Kidney (tissue), 13 donors: ENCODE measurements at regions not wholly inside any gene's neighbourhood (a gene's known extent, or its start where the extent isn't known, plus 50 kb on each side); places are given as distances from the start of the nearest gene placed in this dataset.

Experiments used
- DNase-seq, 5 donors: peaks; one replicate each; pipeline ENCODE4 v3.0.0-alpha.2; 2013 to 2020
- FAIRE-seq: peaks from 2 replicates; lab custom pipeline; 2012; peaks lifted over from hg19 to GRCh38; lab: Jason Lieb, UNC
- H3K27ac ChIP-seq, 2 donors: one replicate each; pipeline ENCODE4 v1.7.0; 2013; ENCODE audit warnings: low read depth in 2 of 2, low read length in 2 of 2, inconsistent platforms in 1 of 2
- H3K27me3 ChIP-seq: one replicate; pipeline ENCODE4 v1.7.1; 2013; ENCODE audit warnings: low read length, inconsistent platforms; ENCODE audit not compliant: control insufficient read depth, insufficient read depth
- H3K36me3 ChIP-seq, 3 donors: one replicate each; pipeline versions ENCODE4 v1.7.0 to v1.7.1; 2013; ENCODE audit warnings: low read length in 3 of 3, control low read depth in 1 of 3, inconsistent platforms in 1 of 3; ENCODE audit not compliant: insufficient read depth in 3 of 3, control insufficient read depth in 2 of 3
- H3K4me1 ChIP-seq, 3 donors: one replicate each; pipeline versions ENCODE4 v1.7.0 to v1.7.1; 2013; ENCODE audit warnings: low read length in 3 of 3, inconsistent platforms in 1 of 3, low read depth in 1 of 3; ENCODE audit not compliant: control insufficient read depth in 2 of 3, insufficient read depth in 2 of 3
- H3K4me3 ChIP-seq, 3 donors: one replicate each; pipeline versions ENCODE4 v1.7.0 to v1.8.1; 2013; ENCODE audit warnings: low read length in 3 of 3, control low read depth in 1 of 3, inconsistent platforms in 1 of 3
- H3K9ac ChIP-seq, 3 donors: one replicate each; pipeline versions ENCODE4 v1.7.0 to v1.7.1; 2013; ENCODE audit warnings: low read length in 3 of 3, control low read depth in 1 of 3, inconsistent platforms in 1 of 3
- H3K9me3 ChIP-seq, 3 donors: one replicate each; pipeline versions ENCODE4 v1.7.0 to v1.7.1; 2013; ENCODE audit warnings: low read length in 3 of 3, control low read depth in 1 of 3, inconsistent platforms in 1 of 3; ENCODE audit not compliant: control insufficient read depth in 2 of 3, insufficient read depth in 1 of 3
- CTCF ChIP-seq: IDR thresholded peaks from 3 replicates; pipeline ENCODE4 v1.5.1; 2012; ENCODE audit warnings: mild to moderate bottlenecking, moderate library complexity, borderline replicate concordance; ENCODE audit not compliant: insufficient read depth; ENCODE audit errors: extremely low read depth
- intact Hi-C: fragments of 100-400 bp; cut with DNase I; formaldehyde crosslinking; loops from one replicate; pipeline ENCODE4 v1.11.1; 2022
- donor health status: control.
- donor health status: control.
- donor health status: control.
- donor health status: control.
- donor health status: control.
- donor health status: DM: yes; HTN: yes; CAD: no.
- donor health status: Normal renal cell carcinoma (clear cell type).

GRCh38 chr3:135539854-135540253 is 425.7 kb upstream of the PPP2R3A start:
- H3K27me3 ChIP-seq = no peaks in the 10 kb centered on the region
- H3K36me3 ChIP-seq = no peaks in the 10 kb centered on the region
- intact Hi-C loops = no loop called here
- TF ChIP-seq CTCF = no peak
- no peaks in the 10 kb centered on the region for H3K9me3 ChIP-seq
- FAIRE-seq = no peak
- no peak for DNase-seq
- no peak overlapping the region for H3K27ac ChIP-seq
- H3K4me1 ChIP-seq = no peaks in the 10 kb centered on the region
- no peak overlapping the region for H3K4me3 ChIP-seq
- no peak overlapping the region for H3K9ac ChIP-seq

- no peak for FAIRE-seq
- DNase-seq = peak in 1 of 5 donors; percentile 76
Measured at GRCh38 chr3:135549928-135550494, 415.5 kb upstream of the PPP2R3A start.

GRCh38 chr3:135556174-135556573 is 409.4 kb upstream of the PPP2R3A start:
- Histone ChIP-seq H3K9ac (no peak overlapping the region), H3K36me3 (no peaks in the 10 kb centered on the region), H3K27ac (no peak overlapping the region), H3K4me1 (no peaks in the 10 kb centered on the region), H3K4me3 (no peak overlapping the region), H3K9me3 (no peaks in the 10 kb centered on the region), H3K27me3 (no peaks in the 10 kb centered on the region)
- FAIRE-seq (no peak), DNase-seq (peak in 4 of 5 donors; percentile 59 to 91 (median 76))
- TF ChIP-seq CTCF = no peak
- intact Hi-C loops = no loop called here

More at GRCh38 chr3:135549928-135550494, 415.5 kb upstream of the PPP2R3A start:
- intact Hi-C loops = no loop called here
- Histone ChIP-seq H3K36me3 (no peaks in the 10 kb centered on the region), H3K9me3 (no peaks in the 10 kb centered on the region), H3K4me1 (no peaks in the 10 kb centered on the region), H3K4me3 (no peak overlapping the region), H3K27me3 (no peaks in the 10 kb centered on the region), H3K9ac (no peak overlapping the region), H3K27ac (no peak overlapping the region)
- TF ChIP-seq CTCF = no peak
